IMR-90 (cell line): ENCODE measurements at regions not wholly inside any gene's neighbourhood (a gene's known extent, or its start where the extent isn't known, plus 50 kb on each side); places are given as distances from the start of the nearest gene placed in this dataset.

Experiments used
- ATAC-seq: fragments of 200-7000 bp; cut with Tn5 transposase; 2 replicates; pipeline ENCODE4 v1.9.1; 2020; ENCODE audit warnings: low read depth, mild to moderate bottlenecking, moderate library complexity
- BruUV-seq: library from RNA; stranded (reverse); fragments of 400-500 nt; replicated peaks from 2 replicates; lab custom pipeline; 2021; lab: Mats Ljungman, UMichigan
- CTCF ChIA-PET: fragments of 300-600 bp; formaldehyde crosslinking; extraction: SDS; loops from one replicate; lab custom pipeline; 2021; ENCODE audit warnings: antibody characterized with exemption; lab: Yijun Ruan, JAX
- POLR2A ChIA-PET: fragments of 300-600 bp; sonication (Branson Sonifier 250); formaldehyde crosslinking; loops from one replicate; lab custom pipeline; 2022; ENCODE audit warnings: antibody characterized with exemption; ENCODE audit not compliant: unreplicated experiment; lab: Charles Lee
- DNase-seq: peaks from one replicate; pipeline ENCODE4 v3.0.0; 2013
- H2AFZ ChIP-seq: replicated peaks from 2 replicates; pipeline ENCODE3; 2013; ENCODE audit warnings: low read length, mild to moderate bottlenecking; ENCODE audit not compliant: poor library complexity
- H2AK5ac ChIP-seq: 2 replicates; pipeline ENCODE4 v1.6.1; 2013; ENCODE audit warnings: low read depth, low read length, inconsistent platforms
- H2AK9ac ChIP-seq: replicated peaks from 2 replicates; pipeline ENCODE3; 2013; ENCODE audit warnings: mild to moderate bottlenecking, low read depth, low read length, moderate library complexity; ENCODE audit not compliant: poor library complexity
- H2BK120ac ChIP-seq: 2 replicates; pipeline ENCODE4 v1.6.1; 2013; ENCODE audit warnings: low read depth, low read length, inconsistent platforms
- H2BK15ac ChIP-seq: 3 replicates; pipeline ENCODE4 v1.6.1; 2013; ENCODE audit warnings: low read depth, low read length, inconsistent platforms
- H2BK20ac ChIP-seq: 2 replicates; pipeline ENCODE4 v1.6.1; 2013; ENCODE audit warnings: low read depth, mild to moderate bottlenecking, inconsistent platforms, low read length, moderate library complexity
- H2BK5ac ChIP-seq: 2 replicates; pipeline ENCODE4 v1.6.1; 2013; ENCODE audit warnings: mild to moderate bottlenecking, low read depth, low read length, inconsistent platforms; ENCODE audit not compliant: poor library complexity, severe bottlenecking
- H3K14ac ChIP-seq: replicated peaks from 2 replicates; pipeline ENCODE4 v1.6.1; 2013; ENCODE audit warnings: low read depth, low read length, inconsistent platforms
- H3K18ac ChIP-seq: 2 replicates; pipeline ENCODE4 v1.6.1; 2013; ENCODE audit warnings: low read depth, low read length, control low read depth
- H3K23ac ChIP-seq: 2 replicates; pipeline ENCODE4 v1.6.1; 2013; ENCODE audit warnings: low read depth, low read length, inconsistent platforms
- H3K27ac ChIP-seq: 2 replicates; pipeline ENCODE4 v1.5.1; 2013; ENCODE audit warnings: mild to moderate bottlenecking, control low read depth, low read length; ENCODE audit not compliant: insufficient read depth
- H3K27me3 ChIP-seq: 2 replicates; pipeline ENCODE4 v1.6.1; 2013; ENCODE audit warnings: low read length; ENCODE audit not compliant: control insufficient read depth, insufficient read depth
- H3K36me3 ChIP-seq: 2 replicates; pipeline ENCODE4 v1.6.1; 2013; ENCODE audit warnings: low read length, mixed read lengths; ENCODE audit not compliant: control insufficient read depth, insufficient read depth
- H3K4ac ChIP-seq: 2 replicates; pipeline ENCODE4 v1.6.1; 2013; ENCODE audit warnings: low read depth, low read length, inconsistent platforms
- H3K4me1 ChIP-seq: 2 replicates; pipeline ENCODE4 v1.6.1; 2013; ENCODE audit warnings: low read length, mixed read lengths; ENCODE audit not compliant: control insufficient read depth, insufficient read depth
- H3K4me2 ChIP-seq: 2 replicates; pipeline ENCODE4 v1.6.1; 2013; ENCODE audit warnings: low read depth, mild to moderate bottlenecking, control low read depth, low read length, moderate library complexity
- H3K4me3 ChIP-seq: 2 replicates; pipeline ENCODE4 v1.5.1; 2013; ENCODE audit warnings: low read depth, mild to moderate bottlenecking, control low read depth, low read length, moderate library complexity; ENCODE audit not compliant: insufficient read depth
- H3K56ac ChIP-seq: 2 replicates; pipeline ENCODE4 v1.6.1; 2013; ENCODE audit warnings: low read length, inconsistent platforms; ENCODE audit not compliant: insufficient read depth; ENCODE audit errors: extremely low read depth
- H3K79me1 ChIP-seq, 2 experiments: 2 replicates each; pipeline ENCODE4 v1.6.1; 2013; ENCODE audit warnings: low read length in 2 of 2, inconsistent platforms in 1 of 2, low read depth in 1 of 2
- H3K9ac ChIP-seq: 2 replicates; pipeline ENCODE4 v1.6.1; 2013; ENCODE audit warnings: low read depth, low read length, control low read depth
- H3K9me1 ChIP-seq: 2 replicates; pipeline ENCODE4 v1.6.1; 2013; ENCODE audit warnings: low read length, inconsistent platforms; ENCODE audit not compliant: insufficient read depth
- H3K9me3 ChIP-seq: 2 replicates; pipeline ENCODE4 v1.6.1; 2013; ENCODE audit warnings: low read length; ENCODE audit not compliant: control insufficient read depth, insufficient read depth
- H4K20me1 ChIP-seq: 2 replicates; pipeline ENCODE4 v1.6.1; 2013; ENCODE audit warnings: low read length, inconsistent platforms; ENCODE audit not compliant: insufficient read depth
- H4K5ac ChIP-seq: 2 replicates; pipeline ENCODE4 v1.6.1; 2013; ENCODE audit warnings: mild to moderate bottlenecking, low read depth, low read length, control low read depth
- H4K8ac ChIP-seq, 2 experiments: 2 replicates each; pipeline ENCODE4 v1.6.1; 2013; ENCODE audit warnings: low read depth in 2 of 2, low read length in 2 of 2, control low read depth in 1 of 2, inconsistent platforms in 1 of 2
- H4K91ac ChIP-seq: 2 replicates; pipeline ENCODE4 v1.6.1; 2013; ENCODE audit warnings: low read depth, low read length, inconsistent platforms; ENCODE audit not compliant: insufficient read depth
- BHLHE40 ChIP-seq: fragments of 150-350 bp; IDR thresholded peaks from 2 replicates; pipeline ENCODE4 v1.6.1; 2016; ENCODE audit warnings: mild to moderate bottlenecking, low read depth, low read length
- CEBPB ChIP-seq: IDR thresholded peaks from 2 replicates; pipeline ENCODE4 v1.6.1; 2012; ENCODE audit warnings: low read depth, low read length, improper control_type of control experiment
- ELK1 ChIP-seq: fragments of 150-350 bp; IDR thresholded peaks from 2 replicates; pipeline ENCODE4 v1.6.1; 2016; ENCODE audit warnings: low read depth, mild to moderate bottlenecking, low read length, moderate library complexity, borderline replicate concordance
- FOS ChIP-seq: fragments of 150-350 bp; IDR thresholded peaks from 2 replicates; pipeline ENCODE4 v1.6.1; 2016; ENCODE audit warnings: low read depth, low read length
- MAZ ChIP-seq: IDR thresholded peaks from 2 replicates; pipeline ENCODE4 v1.6.1; 2012; ENCODE audit warnings: low read depth, mild to moderate bottlenecking, low read length, improper control_type of control experiment, moderate library complexity, borderline replicate concordance
- NFE2L2 ChIP-seq: fragments of 150-350 bp; IDR thresholded peaks from 2 replicates; pipeline ENCODE4 v1.6.1; 2016; ENCODE audit warnings: low read depth, mild to moderate bottlenecking, low read length
- POLR2A ChIP-seq: IDR thresholded peaks from 2 replicates; pipeline ENCODE4 v1.6.1; 2012; ENCODE audit warnings: mild to moderate bottlenecking, low read depth, low read length
- RCOR1 ChIP-seq: IDR thresholded peaks from 2 replicates; pipeline ENCODE4 v1.6.1; 2012; ENCODE audit warnings: mild to moderate bottlenecking, low read length, improper control_type of control experiment; ENCODE audit not compliant: insufficient replicate concordance
- RFX5 ChIP-seq: IDR thresholded peaks from 2 replicates; pipeline ENCODE4 v1.8.0; 2012; ENCODE audit warnings: low read depth, mild to moderate bottlenecking, low read length, moderate library complexity
- SMC3 ChIP-seq: fragments of 150-350 bp; IDR thresholded peaks from 2 replicates; pipeline ENCODE4 v1.6.1; 2016; ENCODE audit warnings: low read depth, mild to moderate bottlenecking, antibody characterized with exemption, low read length, moderate library complexity
- USF2 ChIP-seq: fragments of 150-350 bp; IDR thresholded peaks from 2 replicates; pipeline ENCODE4 v1.6.1; 2017; ENCODE audit warnings: mild to moderate bottlenecking, antibody characterized with exemption, low read length, low read depth
- WGBS, 2 experiments: methylation state at CpG; one replicate each; pipeline versions ENCODE4 v1.1.5 to v1.1.7; 2013; ENCODE audit warnings: missing lambda C conversion rate in 2 of 2; ENCODE audit not compliant: insufficient read length in 1 of 2; ENCODE audit errors: extremely low coverage in 2 of 2; 5-methylcytosine and 5-hydroxymethylcytosine counted together
- dilution Hi-C: fragments of 300-500 bp; cut with HindIII; formaldehyde crosslinking; loops from one replicate; pipeline ENCODE4 v1.14.3; 2018; ENCODE audit warnings: low sequenced_read_pairs; ENCODE audit not compliant: unreplicated experiment
- in situ Hi-C: fragments of 300-500 bp; cut with MboI; formaldehyde crosslinking; loops from 3 replicates; pipeline ENCODE4 v1.14.3; 2019; ENCODE audit warnings: low sequenced_read_pairs, inconsistent platforms, mixed read lengths
- intact Hi-C: fragments of 100-400 bp; cut with micrococcal nuclease; formaldehyde crosslinking; loops from 2 replicates; pipeline ENCODE4 v1.10.0; 2022
- TF ChIP-seq, protein P1 (sequence below): conservative IDR thresholded peaks from 2 replicates; pipeline ENCODE4 v1.5.1; 2012; ENCODE audit warnings: mild to moderate bottlenecking, low read depth, low read length, improper control_type of control experiment

DNA sequence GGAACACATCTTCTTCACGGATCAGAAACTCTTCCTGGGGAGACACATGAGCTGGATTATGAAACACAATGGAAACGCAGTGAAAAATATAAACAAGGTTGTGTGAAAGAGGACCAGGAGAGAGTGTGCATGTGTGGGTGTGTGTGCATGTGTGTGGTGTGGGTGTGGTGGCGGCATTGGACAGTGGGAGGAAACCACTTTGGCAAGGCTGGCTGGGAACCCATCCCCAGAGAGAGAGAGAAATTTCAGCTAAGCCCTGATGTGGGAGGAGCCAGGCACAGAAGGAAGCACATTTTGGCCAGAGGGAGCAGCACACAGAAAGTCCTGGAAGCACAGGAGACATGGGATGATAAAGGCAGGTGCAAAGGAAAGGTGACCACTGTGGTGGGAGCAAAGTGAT is 147.6 kb upstream of the COPS8 start:
- CTCF ChIA-PET = no interaction called here

More for the DNA sequence above, 147.6 kb upstream of the COPS8 start:
- Histone ChIP-seq H3K4me3 (no peak overlapping the region), H2AK9ac (no peak overlapping the region), H3K56ac (no peak overlapping the region), H3K9ac (no peak overlapping the region), H2BK5ac (no peak overlapping the region), H4K8ac (no peak overlapping the region), H2BK20ac (no peak overlapping the region), H2BK120ac (no peak overlapping the region), H3K4me1 (no peaks in the 10 kb centered on the region), H3K9me1 (no peaks in the 10 kb centered on the region), H3K4ac (no peak overlapping the region), H3K79me1 (no peaks in the 10 kb centered on the region), H3K18ac (no peak overlapping the region), H3K14ac (no peak overlapping the region), H3K23ac (no peak overlapping the region), H3K27me3 (peaks cover 18% of the 10 kb centered on the region), H4K91ac (no peak overlapping the region), H2BK15ac (no peak overlapping the region), H3K4me2 (no peak overlapping the region), H2AFZ (peak overlapping the region; percentile 18), H3K36me3 (no peaks in the 10 kb centered on the region), H3K27ac (no peak overlapping the region), H3K9me3 (no peaks in the 10 kb centered on the region), H2AK5ac (no peak overlapping the region), H4K5ac (no peak overlapping the region), H4K20me1 (no peaks in the 10 kb centered on the region)
- DNase-seq = no peak
- dilution Hi-C loops (no loop called here), intact Hi-C loops (no loop called here), in situ Hi-C loops (no loop called here)
- BruUV-seq = no TSS peak
- WGBS, 2 experiments = 67% methylated on average over 1 of the region's 3 CpGs; no CpG with 5 or more reads in 1 of the 2 experiments
- POLR2A ChIA-PET = no interaction called here
- no peak for TF ChIP-seq BHLHE40
- TF ChIP-seq RCOR1 = no peak
- no peak for TF ChIP-seq NFE2L2
- no peak for TF ChIP-seq USF2
- no peak for TF ChIP-seq MAZ
- no peak for TF ChIP-seq CEBPB
- no peak for TF ChIP-seq POLR2A
- no peak for TF ChIP-seq FOS
- TF ChIP-seq, protein P1, sequence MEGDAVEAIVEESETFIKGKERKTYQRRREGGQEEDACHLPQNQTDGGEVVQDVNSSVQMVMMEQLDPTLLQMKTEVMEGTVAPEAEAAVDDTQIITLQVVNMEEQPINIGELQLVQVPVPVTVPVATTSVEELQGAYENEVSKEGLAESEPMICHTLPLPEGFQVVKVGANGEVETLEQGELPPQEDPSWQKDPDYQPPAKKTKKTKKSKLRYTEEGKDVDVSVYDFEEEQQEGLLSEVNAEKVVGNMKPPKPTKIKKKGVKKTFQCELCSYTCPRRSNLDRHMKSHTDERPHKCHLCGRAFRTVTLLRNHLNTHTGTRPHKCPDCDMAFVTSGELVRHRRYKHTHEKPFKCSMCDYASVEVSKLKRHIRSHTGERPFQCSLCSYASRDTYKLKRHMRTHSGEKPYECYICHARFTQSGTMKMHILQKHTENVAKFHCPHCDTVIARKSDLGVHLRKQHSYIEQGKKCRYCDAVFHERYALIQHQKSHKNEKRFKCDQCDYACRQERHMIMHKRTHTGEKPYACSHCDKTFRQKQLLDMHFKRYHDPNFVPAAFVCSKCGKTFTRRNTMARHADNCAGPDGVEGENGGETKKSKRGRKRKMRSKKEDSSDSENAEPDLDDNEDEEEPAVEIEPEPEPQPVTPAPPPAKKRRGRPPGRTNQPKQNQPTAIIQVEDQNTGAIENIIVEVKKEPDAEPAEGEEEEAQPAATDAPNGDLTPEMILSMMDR = no peak
- no peak for TF ChIP-seq SMC3
- no peak for TF ChIP-seq ELK1
- TF ChIP-seq RFX5 = no peak
- ATAC-seq = no peak
